HG02970 (cell line): ENCODE measurements at regions not wholly inside any gene's neighbourhood (a gene's known extent, or its start where the extent isn't known, plus 50 kb on each side); places are given as distances from the start of the nearest gene placed in this dataset.

Experiments
- ATAC-seq: cut with Tn5 transposase; IDR thresholded peaks from one replicate; pipeline ENCODE4 v1.9.1; 2021; ENCODE audit warnings: mild to moderate bottlenecking, moderate library complexity, moderate number of reproducible peaks; ENCODE audit not compliant: unreplicated experiment, low FRiP score

- no peak for ATAC-seq
Measured at GRCh38 chr2:16566701-16567100, 98.9 kb downstream of the CYRIA start.

DNA sequence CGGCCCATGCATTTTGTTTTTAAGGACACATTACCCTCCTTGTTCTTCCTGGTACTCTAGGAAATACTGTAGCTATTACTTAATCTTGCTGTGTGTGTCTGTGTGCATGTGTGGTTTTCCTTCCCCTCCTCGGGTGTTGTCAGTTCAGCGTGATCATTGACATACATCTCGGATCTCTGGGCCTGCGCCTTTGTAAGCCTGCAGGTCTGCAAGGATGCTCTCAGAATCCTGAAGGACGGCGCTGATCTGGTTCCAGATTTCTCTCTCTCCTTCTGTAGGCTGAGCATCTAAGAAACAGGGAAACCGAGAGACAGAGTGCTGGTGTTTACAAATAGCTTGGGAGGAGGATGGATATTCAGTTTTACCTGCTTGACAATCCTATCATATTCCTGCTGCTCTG, 100.2 kb downstream of the CYRIA start:
- ATAC-seq = no peak

- no peak for ATAC-seq
Measured at GRCh38 chr2:16561676-16562075, 104.0 kb downstream of the CYRIA start.

- no peak for ATAC-seq
Measured at GRCh38 chr2:16561251-16561650, 104.4 kb downstream of the CYRIA start.

- no peak for ATAC-seq
Measured at GRCh38 chr2:16559278-16560067, 106.2 kb downstream of the CYRIA start.

DNA sequence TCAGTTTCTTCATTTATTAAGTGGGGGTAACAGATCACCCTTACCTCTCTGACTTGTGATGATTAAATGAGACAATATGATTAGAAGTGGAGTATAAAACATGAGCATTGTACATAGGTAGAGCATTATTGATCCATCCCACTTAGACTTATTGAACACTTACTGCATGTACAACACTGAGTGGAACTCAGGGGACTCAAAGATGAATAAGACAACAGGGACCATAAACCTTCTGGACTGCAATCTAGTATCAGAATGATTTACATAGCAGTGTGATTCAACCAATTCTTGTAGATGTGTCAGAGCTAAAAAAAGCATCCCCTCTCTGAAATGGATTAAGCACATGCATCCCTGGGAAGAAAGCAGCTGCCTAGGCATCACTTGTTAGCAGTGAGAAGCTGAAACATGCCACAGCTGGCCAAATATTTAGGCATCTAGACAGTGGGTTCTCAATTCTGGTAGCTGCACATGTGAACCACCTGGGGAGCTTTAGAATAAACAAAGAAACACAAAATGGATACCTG, 111.5 kb downstream of the CYRIA start:
- no peak for ATAC-seq

DNA sequence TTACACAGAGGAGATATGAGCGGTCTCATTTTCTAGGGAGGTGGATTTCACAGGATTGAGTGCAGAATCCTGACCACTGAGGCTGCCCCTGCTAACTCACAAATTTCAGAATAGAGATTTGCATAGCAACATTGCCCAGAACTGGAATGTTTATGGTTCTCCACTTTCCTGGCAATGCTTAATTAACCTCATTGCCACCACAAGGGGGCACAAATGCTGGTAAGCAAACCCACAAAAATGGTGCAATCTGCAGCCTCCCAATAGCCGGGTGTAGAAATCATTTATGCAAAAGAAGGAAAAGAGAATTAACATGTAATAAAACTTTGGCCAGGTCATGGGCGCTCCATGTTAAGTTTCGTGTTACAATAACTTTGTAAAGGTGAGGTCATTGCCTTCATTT, 112.4 kb downstream of the CYRIA start:
- no peak for ATAC-seq

GRCh38 chr2:16552202-16552601, 113.4 kb downstream of the CYRIA start:
- no peak for ATAC-seq

DNA sequence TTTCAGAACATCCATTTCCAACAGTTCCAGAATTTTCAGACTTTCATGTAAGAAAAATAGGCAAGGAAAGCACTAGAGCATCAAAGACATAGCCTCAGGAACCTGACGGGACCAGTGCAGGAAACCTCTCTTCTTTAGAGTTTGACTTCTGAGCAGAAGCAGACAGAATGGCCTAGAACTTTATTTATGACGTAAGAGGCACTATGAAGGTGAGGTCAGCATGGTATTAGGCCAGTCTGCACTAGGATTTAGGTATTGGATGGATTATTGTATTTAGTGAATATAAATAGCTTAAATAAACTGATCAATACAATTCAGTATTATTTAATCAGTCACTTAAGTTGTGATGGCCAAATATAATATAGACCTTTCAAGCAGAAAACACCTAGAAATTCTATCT, 117.6 kb downstream of the CYRIA start:
- ATAC-seq = no peak

DNA sequence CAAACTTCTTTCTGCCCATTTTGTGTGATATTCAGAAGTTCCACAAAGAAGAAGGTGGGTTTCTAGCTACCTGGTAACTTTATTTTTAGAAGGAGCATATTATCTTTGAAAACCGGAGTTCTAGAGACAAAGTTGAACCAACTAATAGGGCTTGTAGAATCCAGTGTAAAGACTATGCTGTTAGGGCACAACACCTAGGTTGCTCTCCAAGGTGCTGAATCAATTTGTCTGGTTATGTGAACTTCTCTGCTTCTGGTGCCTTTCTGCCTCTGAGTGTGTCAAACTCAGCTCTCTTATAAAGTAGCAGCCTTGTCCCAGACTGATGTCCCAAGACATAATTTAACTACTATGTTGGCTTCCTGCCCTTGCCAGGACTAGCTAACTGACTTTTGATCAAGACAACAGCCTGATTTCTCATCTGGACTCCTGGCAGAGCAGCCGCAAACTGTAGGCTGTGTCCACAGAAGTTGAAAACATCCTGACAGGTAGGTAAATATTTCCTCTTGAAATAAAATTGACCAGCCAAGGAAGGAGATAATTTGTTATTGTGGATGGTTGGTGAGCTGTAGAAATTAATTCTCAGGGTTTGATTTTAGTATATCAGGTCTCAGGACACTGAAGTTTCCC, 119.4 kb downstream of the CYRIA start:
- no peak for ATAC-seq

- no peak for ATAC-seq
Measured at GRCh38 chr2:16538707-16539106, 126.9 kb downstream of the CYRIA start.

GRCh38 chr2:16537347-16537746, 128.3 kb downstream of the CYRIA start:
- no peak for ATAC-seq

DNA sequence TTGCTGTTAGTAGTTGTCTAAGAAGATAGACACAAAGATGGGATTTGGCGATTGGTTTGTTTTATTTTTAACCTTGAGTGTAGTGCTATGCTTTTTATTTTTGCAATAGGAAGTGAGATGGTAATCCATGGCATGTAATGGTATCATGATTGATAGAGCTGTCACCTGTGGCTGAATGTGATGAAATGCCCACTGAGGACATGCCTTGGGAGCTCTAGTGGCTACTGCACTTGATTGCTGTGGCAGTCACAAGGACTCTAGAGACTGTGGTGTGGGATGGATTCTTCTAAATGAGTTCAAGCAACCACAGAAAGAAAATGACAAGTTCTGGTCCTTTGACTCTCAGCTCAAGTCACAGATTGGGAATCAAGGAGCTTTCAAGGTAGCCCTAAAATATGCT, 139.4 kb downstream of the CYRIA start:
- ATAC-seq = no peak

DNA sequence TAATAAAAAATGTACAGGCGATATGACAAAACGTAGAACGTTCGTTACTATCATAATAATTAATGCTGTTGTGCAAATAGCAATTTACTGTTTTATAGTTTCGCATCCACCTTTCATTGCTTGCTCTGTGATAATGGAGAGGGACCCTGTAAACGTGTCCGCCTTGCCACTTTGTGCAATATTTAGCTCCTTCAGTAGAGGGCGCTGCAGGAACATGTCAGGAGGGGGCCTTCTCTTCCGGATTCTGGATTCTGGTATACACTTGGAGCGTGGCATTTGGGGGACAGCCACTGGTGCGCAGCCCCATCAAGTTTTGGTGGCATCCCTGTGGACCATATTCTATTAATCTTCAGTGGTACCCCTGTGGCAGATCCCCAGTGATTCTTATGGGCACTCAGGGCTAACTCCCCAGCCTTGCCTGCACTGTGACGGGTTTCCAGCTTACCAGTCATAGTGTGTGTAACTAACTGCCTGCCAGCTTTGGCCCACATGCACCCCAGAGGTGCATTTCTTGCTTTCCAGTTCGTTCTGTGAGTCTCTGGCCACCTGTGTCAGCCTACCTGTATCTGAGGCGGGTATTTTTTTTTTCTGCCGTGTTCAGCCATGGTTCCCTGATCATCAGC, 140.3 kb downstream of the CYRIA start:
- ATAC-seq = no peak

- ATAC-seq = no peak
Measured at GRCh38 chr2:16523711-16524110, 141.9 kb downstream of the CYRIA start.

DNA sequence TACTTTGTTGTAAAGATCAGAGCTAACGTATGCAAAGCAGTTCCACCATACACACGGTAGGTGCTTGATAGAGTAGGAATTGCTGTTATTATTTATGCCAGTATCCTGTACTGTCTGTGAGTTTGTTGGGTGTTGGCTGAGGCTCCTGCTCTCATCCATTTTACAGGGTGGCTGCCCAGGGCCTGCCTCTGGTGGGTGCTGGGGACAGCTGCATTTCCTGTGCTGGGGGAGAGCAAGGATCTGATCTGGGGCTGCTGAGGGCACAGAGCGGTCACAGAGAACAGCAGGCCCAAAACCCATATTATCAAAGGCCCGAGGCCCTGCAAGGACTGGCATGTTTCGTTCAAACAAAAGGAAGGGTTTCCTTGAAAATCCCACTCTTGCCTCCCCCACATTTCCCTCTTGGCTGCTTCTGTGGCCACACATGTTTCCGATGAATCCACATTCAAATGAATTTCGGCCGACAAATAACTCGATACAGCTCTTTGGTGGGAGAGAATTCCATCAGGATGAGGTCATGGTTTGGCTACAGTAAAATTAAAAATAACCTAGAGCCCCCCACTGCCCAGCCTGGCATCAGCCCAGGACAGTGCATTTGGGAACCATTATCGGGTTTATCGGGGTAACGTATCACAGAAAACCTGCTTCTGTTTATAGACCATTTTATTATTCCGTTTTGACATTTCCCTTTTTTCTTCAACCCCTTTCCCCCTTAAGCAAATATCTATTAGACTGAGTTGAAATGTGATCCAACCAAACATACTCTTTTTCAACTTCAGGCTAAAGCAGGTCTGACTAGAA, 143.4 kb downstream of the CYRIA start:
- no peak for ATAC-seq

DNA sequence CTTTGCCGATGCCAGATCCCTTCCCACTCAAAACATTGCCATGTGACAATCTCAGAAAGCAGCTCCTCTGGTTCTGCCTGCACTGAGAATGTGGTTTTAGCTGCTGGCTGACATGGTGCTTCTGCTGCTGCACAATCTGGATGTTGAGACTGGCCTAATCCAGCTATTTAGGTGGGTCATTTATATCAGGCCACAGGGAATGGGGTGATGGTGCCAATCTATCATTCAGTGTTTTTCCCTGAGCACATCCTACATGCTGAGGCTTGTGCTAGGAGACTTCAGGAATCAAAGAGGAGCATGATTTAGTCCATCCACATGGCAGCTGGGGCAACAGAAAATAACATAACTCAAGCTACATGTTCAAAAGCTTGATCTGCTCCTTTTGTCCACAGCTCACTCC, 144.7 kb downstream of the CYRIA start:
- no peak for ATAC-seq

DNA sequence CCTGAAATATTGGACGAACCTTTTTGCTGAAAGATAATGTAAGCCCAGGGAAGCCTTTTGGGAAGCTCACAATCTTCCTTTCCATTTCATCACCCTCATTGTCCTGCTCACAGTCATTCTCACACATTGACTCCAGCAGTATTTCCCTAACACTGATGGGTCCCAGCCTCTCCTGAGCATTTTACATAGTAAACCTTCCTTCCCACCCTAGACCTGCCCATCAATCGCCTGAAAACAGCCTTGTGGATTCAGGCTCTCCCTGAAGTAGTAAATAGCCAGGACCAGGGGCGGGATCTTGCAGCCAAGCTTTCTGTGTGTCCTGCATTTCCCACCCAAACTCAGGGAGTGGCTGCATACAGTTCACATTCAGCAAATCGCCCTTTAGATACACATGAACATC, 149.9 kb downstream of the CYRIA start:
- ATAC-seq = no peak

DNA sequence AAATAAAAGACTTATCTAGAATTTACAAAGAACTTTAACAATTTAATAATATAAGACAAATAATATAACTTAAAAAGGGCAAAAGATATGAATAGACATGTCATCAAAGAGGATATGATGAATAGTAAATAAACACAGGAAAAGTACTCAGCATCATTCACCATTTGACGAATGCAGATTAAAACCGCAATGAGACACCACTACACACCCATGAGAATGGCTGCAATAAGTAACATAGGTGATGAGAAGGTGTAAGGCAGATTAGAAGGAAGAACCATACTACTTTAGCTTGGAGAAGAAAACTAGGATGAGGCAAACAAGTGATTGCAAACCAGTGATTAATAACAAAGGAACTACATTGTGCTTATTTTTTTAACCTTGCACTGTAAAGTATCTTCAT, 152.0 kb downstream of the CYRIA start:
- ATAC-seq = no peak

DNA sequence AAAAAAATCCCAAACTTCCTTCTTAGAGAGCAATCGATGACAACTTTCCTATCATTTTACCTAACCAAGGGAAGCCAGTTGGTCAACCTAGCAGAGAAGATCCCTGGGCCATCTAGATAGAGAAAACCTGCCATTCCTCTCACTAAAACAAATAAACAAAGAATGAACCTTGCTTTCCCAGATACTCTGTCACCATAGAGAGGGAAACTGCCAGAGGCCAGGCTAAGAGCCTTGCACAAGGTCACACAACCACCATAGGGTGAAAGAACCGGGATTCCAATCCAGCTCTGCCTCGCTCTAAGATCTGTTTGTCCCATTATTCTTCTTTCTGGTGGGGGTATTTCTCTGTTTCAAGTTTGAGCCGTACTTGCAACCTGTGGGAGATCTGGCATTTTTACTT, 154.6 kb downstream of the CYRIA start:
- ATAC-seq = no peak

DNA sequence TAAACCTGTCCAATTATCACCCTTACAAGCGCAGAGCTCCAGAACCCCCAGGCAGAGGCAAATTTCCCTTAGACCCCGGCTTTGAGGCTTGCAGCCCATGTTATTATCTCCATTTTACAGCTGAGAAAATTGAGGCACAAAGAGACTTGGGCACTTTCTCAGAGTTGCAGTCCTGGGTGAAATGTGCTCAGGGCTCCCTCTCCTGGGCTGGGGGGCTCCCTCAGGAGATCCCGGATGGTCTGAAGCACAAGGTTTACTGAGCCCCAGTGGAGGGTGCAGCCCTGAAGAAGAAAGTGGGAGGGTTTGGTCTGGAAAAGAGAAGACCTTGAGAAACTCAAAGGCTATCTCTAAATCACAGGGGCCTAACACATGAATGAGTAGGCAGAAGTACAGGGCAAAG, 156.6 kb downstream of the CYRIA start:
- no peak for ATAC-seq
